Omental fat pad (tissue), 3 donors: ENCODE measurements at regions not wholly inside any gene's neighbourhood (a gene's known extent, or its start where the extent isn't known, plus 50 kb on each side); places are given as distances from the start of the nearest gene placed in this dataset.

ENCODE experiments used
- ATAC-seq: fragments of 150-250 bp; one replicate; pipeline ENCODE4 v1.9.1; 2016; ENCODE audit warnings: mild to moderate bottlenecking, moderate library complexity; ENCODE audit not compliant: low FRiP score
- DNase-seq: peaks from one replicate; pipeline ENCODE4 v3.0.0-alpha.2; 2019; ENCODE audit warnings: low spot score
- TF ChIP-seq, protein P1 (sequence below), 3 donors: fragments of 450-650 bp; IDR thresholded peaks; one replicate each; pipeline ENCODE4 v1.5.1; 2016 to 2017; ENCODE audit warnings: antibody characterized with exemption in 3 of 3, mild to moderate bottlenecking in 3 of 3, moderate library complexity in 2 of 3

DNA sequence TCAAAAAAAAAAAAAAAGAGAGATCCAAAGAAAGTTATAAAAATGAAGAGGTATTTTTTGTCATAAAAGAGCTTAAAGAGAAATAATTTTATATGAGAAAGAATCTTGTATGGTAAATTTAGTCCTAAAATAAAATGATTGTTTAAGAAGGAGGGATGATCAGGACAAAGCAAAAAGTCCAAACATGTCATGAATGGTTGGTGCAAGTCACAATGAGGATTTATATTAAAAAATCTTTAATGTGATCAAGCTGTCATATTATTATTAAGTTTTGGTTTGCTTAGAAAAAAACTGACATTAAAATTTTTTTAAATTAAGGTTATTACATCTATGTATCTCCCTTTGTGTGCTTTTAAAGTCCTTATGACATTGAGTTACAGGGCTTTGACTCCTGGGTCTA, 220.4 kb downstream of the TMEM26 start:
- ATAC-seq, result no peak
- TF ChIP-seq, protein P1, sequence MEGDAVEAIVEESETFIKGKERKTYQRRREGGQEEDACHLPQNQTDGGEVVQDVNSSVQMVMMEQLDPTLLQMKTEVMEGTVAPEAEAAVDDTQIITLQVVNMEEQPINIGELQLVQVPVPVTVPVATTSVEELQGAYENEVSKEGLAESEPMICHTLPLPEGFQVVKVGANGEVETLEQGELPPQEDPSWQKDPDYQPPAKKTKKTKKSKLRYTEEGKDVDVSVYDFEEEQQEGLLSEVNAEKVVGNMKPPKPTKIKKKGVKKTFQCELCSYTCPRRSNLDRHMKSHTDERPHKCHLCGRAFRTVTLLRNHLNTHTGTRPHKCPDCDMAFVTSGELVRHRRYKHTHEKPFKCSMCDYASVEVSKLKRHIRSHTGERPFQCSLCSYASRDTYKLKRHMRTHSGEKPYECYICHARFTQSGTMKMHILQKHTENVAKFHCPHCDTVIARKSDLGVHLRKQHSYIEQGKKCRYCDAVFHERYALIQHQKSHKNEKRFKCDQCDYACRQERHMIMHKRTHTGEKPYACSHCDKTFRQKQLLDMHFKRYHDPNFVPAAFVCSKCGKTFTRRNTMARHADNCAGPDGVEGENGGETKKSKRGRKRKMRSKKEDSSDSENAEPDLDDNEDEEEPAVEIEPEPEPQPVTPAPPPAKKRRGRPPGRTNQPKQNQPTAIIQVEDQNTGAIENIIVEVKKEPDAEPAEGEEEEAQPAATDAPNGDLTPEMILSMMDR (IDR thresholded peaks at IDR 0.05), result no peak
- no peak for DNase-seq

DNA sequence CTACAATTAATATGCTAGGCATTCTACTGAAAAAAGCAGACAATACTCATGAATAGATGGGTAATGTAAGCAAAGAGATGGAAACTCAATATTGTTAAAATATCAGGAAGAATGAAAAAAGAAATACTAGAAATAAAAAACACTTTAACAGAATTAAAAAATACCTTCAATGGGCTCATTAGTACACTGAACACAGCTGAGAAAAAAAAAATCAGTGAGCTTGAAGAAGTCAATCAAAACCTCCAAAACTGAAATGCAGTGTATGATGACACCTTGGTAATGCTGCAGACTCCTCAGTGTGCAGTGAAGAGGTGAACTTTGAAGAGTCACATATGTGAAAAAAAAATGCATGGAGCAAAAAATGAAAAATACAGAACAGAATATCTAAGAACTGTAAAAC, 227.2 kb downstream of the TMEM26 start:
- DNase-seq (no peak), ATAC-seq (no peak)
- TF ChIP-seq, protein P1 (IDR thresholded peaks at IDR 0.05), result no peak

DNA sequence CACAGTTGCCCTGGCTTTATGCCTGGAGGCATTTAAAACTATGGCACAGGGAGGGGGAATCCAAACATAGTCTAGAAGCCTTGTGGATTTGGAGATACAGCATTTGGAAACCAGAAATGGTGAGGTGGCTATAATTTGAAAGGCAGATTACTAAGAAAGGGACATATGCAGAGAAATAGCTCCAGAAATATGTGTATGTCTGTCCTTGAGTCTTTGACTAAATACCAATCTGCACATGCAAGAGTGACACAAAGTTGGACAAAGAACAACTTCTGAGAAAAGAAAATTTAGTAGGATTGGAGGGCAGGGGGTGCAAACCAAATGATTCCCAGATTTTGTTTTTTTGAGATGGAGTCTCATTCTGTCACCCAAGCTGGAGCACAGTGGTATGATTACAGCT, 229.6 kb downstream of the TMEM26 start:
- TF ChIP-seq, protein P1 (IDR thresholded peaks at IDR 0.05), result no peak
- DNase-seq, result no peak
- ATAC-seq, result no peak

DNA sequence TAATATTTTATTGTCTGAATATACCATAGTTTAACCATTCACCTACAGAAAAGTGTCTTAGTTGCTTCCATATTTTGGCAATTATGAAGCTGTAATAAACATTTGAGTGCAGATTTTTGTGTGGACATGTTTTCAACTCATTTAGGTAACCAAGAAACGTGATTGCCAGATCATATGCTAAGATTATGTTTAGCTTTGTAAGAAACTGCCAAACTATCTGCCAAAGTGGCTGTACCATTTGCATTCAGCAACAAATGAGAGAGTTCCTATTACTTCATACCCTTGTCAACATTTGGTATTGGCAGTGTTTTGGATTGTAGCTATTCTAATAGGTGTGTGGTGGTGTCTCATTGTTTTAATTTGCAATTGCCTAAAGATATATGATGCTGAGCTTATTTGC, 233.5 kb downstream of the TMEM26 start:
- TF ChIP-seq, protein P1 (IDR thresholded peaks at IDR 0.05), result no peak
- ATAC-seq (no peak), DNase-seq (no peak)

DNA sequence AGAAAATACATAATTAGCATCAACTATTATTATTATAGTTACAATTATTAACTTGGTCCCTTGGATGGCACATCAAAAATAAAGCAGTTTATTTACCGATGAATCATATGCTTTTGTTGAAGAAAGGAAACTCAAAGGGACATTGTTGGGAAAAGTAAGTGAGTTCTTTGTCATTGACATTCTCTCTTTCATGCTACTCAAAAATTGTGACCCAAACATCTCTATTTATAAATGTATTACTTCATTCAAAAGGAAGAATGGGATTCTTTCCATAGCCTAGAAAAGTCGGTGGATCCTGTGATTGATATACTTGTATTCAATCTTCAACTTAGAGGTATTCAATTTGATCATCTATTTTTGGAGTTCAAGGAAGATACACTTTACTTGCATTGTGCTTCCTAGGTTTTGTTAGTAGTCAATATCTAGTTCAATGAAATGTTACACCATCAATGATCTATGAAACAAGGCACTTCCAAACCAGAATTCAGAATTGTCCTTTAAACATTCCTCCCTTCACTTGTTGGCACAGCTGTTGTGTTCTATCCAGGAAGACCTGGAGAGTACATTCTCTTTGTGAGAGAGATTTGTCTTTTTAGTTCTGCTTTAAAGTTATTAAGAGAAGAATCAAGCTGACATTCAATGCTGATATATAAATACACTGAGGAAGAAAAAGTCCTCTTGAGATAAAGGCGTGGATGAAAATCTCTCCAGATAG, 235.2 kb downstream of the TMEM26 start:
- ATAC-seq (no peak), DNase-seq (no peak)
- TF ChIP-seq, protein P1 (IDR thresholded peaks at IDR 0.05), result no peak

DNA sequence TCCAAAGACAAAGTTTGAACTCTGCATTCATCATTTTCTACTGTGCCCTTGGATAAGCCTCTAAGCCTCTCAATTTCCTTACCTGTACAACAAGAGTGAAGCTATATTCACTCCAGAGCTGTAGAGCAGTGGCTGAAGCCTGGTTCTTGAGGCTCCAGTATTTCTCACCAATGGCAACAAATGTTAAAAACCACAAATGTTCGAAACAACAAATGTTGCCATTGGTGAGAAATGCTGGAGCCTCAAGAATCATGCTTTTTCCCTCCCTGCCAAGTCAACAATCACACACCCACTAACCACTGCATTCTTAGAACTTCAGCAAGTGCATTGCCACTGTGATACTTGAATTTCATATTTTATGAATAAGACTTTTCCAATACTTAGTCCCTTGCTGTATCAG, 237.9 kb downstream of the TMEM26 start:
- TF ChIP-seq, protein P1 (IDR thresholded peaks at IDR 0.05), result no peak
- no peak for DNase-seq

DNA sequence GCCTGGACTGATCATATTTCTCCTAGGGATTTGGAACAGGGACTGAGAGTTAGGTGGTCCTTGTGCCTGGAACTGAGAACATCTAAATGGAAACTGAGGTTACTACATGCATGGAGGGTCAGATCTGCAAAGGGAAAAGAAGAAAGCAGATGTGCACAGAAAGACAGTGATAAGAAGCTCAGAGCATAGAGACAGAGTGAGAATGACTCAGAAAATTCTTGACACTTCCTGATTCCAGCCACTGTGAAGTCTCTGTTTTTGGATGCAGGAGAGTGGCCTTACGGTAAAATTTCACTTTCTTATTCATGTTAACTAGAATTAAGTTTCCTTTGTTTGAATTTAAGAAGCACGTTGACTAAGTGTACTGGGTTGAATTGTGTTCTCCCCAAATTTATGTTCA, 241.7 kb downstream of the TMEM26 start:
- DNase-seq (no peak), ATAC-seq (no peak)
- TF ChIP-seq, protein P1 (IDR thresholded peaks at IDR 0.05), result no peak

More for the DNA sequence above, 237.9 kb downstream of the TMEM26 start:
- ATAC-seq, result no peak
